ENCODE measurements at regions not wholly inside any gene's neighbourhood (a gene's known extent, or its start where the extent isn't known, plus 50 kb on each side); places are given as distances from the start of the nearest gene placed in this dataset.

- DNase-seq: no peak
Measured at GRCh38 chr15:62377736-62378480, 212.8 kb upstream of the C2CD4B start.

- DNase-seq: no peak
Measured at GRCh38 chr15:62378772-62379498, 213.8 kb upstream of the C2CD4B start.

GRCh38 chr15:62380011-62380410, 214.9 kb upstream of the C2CD4B start:
- no peak for DNase-seq

GRCh38 chr15:62382046-62382445, 217.0 kb upstream of the C2CD4B start:
- no peak for DNase-seq

GRCh38 chr15:62389885-62390790, 225.1 kb upstream of the C2CD4B start, which contains the start of gene TLN2:
TSS of gene TLN2 (plus strand) at chr15:62390550.
- peak; percentile 57 for DNase-seq

- peak; percentile 31 for DNase-seq
Measured at GRCh38 chr15:62390791-62391640, 225.9 kb upstream of the C2CD4B start.

GRCh38 chr15:62391641-62392262, 226.7 kb upstream of the C2CD4B start:
- DNase-seq: peak; percentile 13

- no peak for DNase-seq
Measured at GRCh38 chr15:62392376-62392775, 227.3 kb upstream of the C2CD4B start.

GRCh38 chr15:62393196-62393595, 228.1 kb upstream of the C2CD4B start:
- DNase-seq: no peak

- no peak for DNase-seq
Measured at GRCh38 chr15:62394079-62394478, 229.0 kb upstream of the C2CD4B start.

GRCh38 chr15:62400778-62401177, 235.7 kb upstream of the C2CD4B start:
- no peak for DNase-seq

GRCh38 chr15:62402687-62403086, 237.6 kb upstream of the C2CD4B start:
- DNase-seq: no peak

- DNase-seq: no peak
Measured at GRCh38 chr15:62403164-62403809, 238.2 kb upstream of the C2CD4B start.

- no peak for DNase-seq
Measured at GRCh38 chr15:62404194-62404985, 239.3 kb upstream of the C2CD4B start.

GRCh38 chr15:62406305-62406891, 241.3 kb upstream of the C2CD4B start:
- DNase-seq: no peak

GRCh38 chr15:62407216-62407615, 242.1 kb upstream of the C2CD4B start:
- DNase-seq: no peak

- no peak for DNase-seq
Measured at GRCh38 chr15:62407962-62408361, 242.9 kb upstream of the C2CD4B start.

- DNase-seq: no peak
Measured at GRCh38 chr15:62409466-62409865, 244.4 kb upstream of the C2CD4B start.

GRCh38 chr15:62412686-62413085, 247.6 kb upstream of the C2CD4B start:
- no peak for DNase-seq

- no peak for DNase-seq
Measured at GRCh38 chr15:62413153-62413552, 248.1 kb upstream of the C2CD4B start.

All from CD4-positive, alpha-beta T cell treated with Interleukin-6 for 4 hours (primary cell).